ENCODE measurements at regions not wholly inside any gene's neighbourhood (a gene's known extent, or its start where the extent isn't known, plus 50 kb on each side); places are given as distances from the start of the nearest gene placed in this dataset.

DNA sequence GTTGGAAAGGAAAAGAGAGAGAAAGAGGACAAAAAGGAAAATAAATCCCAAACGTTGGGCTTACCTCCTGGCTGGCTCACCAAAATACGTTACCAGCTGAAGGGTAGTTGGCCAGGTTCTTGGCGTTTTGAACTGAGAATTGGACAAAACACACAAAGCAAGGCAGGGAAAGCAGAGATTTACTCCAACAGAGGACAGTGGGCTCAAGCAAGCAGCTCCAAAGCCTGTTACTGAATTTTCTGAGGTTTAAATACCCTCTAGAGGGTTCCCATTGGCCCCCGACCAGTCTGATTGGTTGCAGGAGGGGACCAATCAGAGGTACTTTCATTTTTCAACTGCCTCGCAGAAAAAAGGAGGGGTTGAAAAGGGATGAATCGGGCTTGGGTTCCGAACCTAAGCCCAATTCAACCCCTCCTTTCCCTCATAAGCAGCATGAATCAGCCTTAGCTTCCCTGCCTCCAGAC is 55.6 kb upstream of the ALOX12 start:
- DNase-seq (ENCODE audit: low spot score), result peak; percentile 29

DNA sequence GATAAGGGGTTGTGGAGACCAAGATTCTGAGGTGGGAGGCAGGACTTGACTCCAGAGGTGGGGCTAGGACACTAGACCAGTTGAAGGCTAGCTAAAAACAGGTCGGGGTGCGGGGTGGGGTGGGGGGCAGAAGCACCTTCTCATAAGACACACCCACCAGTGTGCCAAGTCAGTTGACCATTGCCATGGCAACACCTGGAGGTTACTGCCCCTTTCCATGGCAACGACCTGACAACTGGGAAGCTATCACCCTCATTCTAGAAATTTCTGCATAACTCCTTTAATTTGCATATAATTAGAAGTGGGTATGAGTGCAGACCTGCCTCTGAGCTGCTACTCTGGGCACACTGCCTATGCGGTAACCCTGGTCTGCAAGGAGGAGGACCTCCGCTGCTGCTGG is 53.9 kb upstream of the ALOX12 start:
- no peak for DNase-seq (ENCODE audit: low spot score)

DNA sequence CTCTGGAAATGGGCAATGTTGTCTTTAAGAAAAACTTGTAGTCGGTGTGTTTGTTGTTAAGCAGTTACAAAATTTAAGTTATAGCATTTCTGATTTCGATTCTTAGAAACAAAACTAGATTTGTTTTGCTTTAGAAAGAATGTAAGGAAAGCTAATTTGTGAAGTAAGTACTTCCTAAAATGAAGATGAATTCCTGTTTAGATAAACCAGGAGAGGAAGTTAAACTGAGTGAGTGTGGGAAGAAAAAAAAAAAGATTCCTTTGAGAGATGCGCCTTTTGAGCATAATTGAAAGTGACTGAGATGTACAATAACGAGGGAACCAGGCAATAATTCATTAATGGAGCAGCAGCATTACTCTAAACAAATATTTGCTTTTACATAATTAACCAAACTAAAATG is 52.4 kb upstream of the ALOX12 start:
- DNase-seq (ENCODE audit: low spot score), result no peak

Measured in globus pallidus (tissue), 1 donor.